Ishikawa (cell line): ENCODE measurements at regions not wholly inside any gene's neighbourhood (a gene's known extent, or its start where the extent isn't known, plus 50 kb on each side); places are given as distances from the start of the nearest gene placed in this dataset.

Experiments
- CEBPB ChIP-seq: IDR thresholded peaks from 2 replicates; pipeline ENCODE4 v1.6.1; 2012
- EP300 ChIP-seq: IDR thresholded peaks from 2 replicates; pipeline ENCODE4 v1.6.1; 2012; ENCODE audit warnings: borderline replicate concordance
- TAF1 ChIP-seq: IDR thresholded peaks from 2 replicates; pipeline ENCODE4 v1.6.1; 2012; ENCODE audit warnings: low read depth, mild to moderate bottlenecking
- TCF12 ChIP-seq: IDR thresholded peaks from 2 replicates; pipeline ENCODE4 v1.6.1; 2012; ENCODE audit warnings: low read depth
- TEAD4 ChIP-seq: IDR thresholded peaks from 2 replicates; pipeline ENCODE4 v1.6.1; 2012
- YY1 ChIP-seq: IDR thresholded peaks from 2 replicates; pipeline ENCODE4 v1.6.1; 2012; ENCODE audit warnings: low read depth
- TF ChIP-seq, protein P1 (sequence below): IDR thresholded peaks from 2 replicates; pipeline ENCODE4 v1.6.1; 2012; ENCODE audit warnings: low read depth, mild to moderate bottlenecking
- TF ChIP-seq, protein P2 (sequence below): IDR thresholded peaks from 2 replicates; pipeline ENCODE4 v1.6.1; 2012

DNA sequence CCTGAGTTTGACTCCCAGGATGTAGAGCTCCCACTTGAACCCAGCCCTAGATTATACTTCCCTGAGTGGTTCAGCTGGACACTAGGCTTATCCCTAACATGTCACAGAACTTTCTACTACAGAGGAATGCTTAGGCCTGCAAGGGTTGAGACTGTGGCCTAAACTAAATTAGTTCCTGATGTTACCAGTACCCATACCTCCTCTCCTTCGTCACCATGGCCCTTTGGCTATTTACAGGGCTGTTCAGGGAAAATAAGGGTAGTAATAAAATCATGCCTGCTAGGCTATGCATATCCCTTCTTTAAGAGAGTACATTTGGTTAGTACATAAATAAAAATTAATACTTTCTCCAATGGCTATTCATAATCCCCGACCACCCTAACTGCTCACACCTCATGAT lies 356.4 kb upstream of the RASGRP1 start:
- TF ChIP-seq EP300: no peak
- TF ChIP-seq TEAD4: no peak
- TF ChIP-seq, protein P1, sequence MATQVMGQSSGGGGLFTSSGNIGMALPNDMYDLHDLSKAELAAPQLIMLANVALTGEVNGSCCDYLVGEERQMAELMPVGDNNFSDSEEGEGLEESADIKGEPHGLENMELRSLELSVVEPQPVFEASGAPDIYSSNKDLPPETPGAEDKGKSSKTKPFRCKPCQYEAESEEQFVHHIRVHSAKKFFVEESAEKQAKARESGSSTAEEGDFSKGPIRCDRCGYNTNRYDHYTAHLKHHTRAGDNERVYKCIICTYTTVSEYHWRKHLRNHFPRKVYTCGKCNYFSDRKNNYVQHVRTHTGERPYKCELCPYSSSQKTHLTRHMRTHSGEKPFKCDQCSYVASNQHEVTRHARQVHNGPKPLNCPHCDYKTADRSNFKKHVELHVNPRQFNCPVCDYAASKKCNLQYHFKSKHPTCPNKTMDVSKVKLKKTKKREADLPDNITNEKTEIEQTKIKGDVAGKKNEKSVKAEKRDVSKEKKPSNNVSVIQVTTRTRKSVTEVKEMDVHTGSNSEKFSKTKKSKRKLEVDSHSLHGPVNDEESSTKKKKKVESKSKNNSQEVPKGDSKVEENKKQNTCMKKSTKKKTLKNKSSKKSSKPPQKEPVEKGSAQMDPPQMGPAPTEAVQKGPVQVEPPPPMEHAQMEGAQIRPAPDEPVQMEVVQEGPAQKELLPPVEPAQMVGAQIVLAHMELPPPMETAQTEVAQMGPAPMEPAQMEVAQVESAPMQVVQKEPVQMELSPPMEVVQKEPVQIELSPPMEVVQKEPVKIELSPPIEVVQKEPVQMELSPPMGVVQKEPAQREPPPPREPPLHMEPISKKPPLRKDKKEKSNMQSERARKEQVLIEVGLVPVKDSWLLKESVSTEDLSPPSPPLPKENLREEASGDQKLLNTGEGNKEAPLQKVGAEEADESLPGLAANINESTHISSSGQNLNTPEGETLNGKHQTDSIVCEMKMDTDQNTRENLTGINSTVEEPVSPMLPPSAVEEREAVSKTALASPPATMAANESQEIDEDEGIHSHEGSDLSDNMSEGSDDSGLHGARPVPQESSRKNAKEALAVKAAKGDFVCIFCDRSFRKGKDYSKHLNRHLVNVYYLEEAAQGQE: no peak
- no peak for TF ChIP-seq TAF1
- TF ChIP-seq YY1: no peak
- no peak for TF ChIP-seq CEBPB
- TF ChIP-seq, protein P2, sequence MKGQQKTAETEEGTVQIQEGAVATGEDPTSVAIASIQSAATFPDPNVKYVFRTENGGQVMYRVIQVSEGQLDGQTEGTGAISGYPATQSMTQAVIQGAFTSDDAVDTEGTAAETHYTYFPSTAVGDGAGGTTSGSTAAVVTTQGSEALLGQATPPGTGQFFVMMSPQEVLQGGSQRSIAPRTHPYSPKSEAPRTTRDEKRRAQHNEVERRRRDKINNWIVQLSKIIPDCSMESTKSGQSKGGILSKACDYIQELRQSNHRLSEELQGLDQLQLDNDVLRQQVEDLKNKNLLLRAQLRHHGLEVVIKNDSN: no peak
- no peak for TF ChIP-seq TCF12
